COLO668 (cell line): ENCODE measurements at regions not wholly inside any gene's neighbourhood (a gene's known extent, or its start where the extent isn't known, plus 50 kb on each side); places are given as distances from the start of the nearest gene placed in this dataset.

Experiments
- DNase-seq: peaks from one replicate; lab custom pipeline; 2025; ENCODE audit not compliant: unreplicated experiment; lab: John Stamatoyannopoulos, UW

- no peak for DNase-seq
Observed at GRCh38 chr21:16865632-16866031, 647.2 kb upstream of the CXADR start.

- DNase-seq, result no peak
Observed at GRCh38 chr21:16866851-16867250, 646.0 kb upstream of the CXADR start.

GRCh38 chr21:16870103-16870502, 642.7 kb upstream of the CXADR start:
- no peak for DNase-seq

GRCh38 chr21:16872616-16873015, 640.2 kb upstream of the CXADR start:
- no peak for DNase-seq

GRCh38 chr21:16873176-16873575, 639.7 kb upstream of the CXADR start:
- DNase-seq, result no peak

- DNase-seq, result no peak
Observed at GRCh38 chr21:16873596-16873995, 639.2 kb upstream of the CXADR start.

GRCh38 chr21:16879479-16879878, 633.4 kb upstream of the CXADR start:
- no peak for DNase-seq

GRCh38 chr21:16891821-16892220, 621.0 kb upstream of the CXADR start:
- DNase-seq, result no peak

- DNase-seq, result no peak
Observed at GRCh38 chr21:16900685-16901084, 612.2 kb upstream of the CXADR start.

- no peak for DNase-seq
Observed at GRCh38 chr21:16908077-16908476, 604.8 kb upstream of the CXADR start.

GRCh38 chr21:16910435-16911165, 602.2 kb upstream of the CXADR start:
- DNase-seq, result no peak

- no peak for DNase-seq
Observed at GRCh38 chr21:16911166-16911607, 601.7 kb upstream of the CXADR start.

- no peak for DNase-seq
Observed at GRCh38 chr21:16912075-16912474, 600.8 kb upstream of the CXADR start.

- no peak for DNase-seq
Observed at GRCh38 chr21:16913010-16913409, 599.8 kb upstream of the CXADR start.

- no peak for DNase-seq
Observed at GRCh38 chr21:16928439-16928838, 584.4 kb upstream of the CXADR start.

- DNase-seq, result no peak
Observed at GRCh38 chr21:16932314-16932713, 580.5 kb upstream of the CXADR start.

GRCh38 chr21:16942703-16943102, 570.1 kb upstream of the CXADR start:
- no peak for DNase-seq

GRCh38 chr21:16943231-16943630, 569.6 kb upstream of the CXADR start:
- DNase-seq, result no peak

GRCh38 chr21:16945580-16945979, 567.3 kb upstream of the CXADR start:
- no peak for DNase-seq

- DNase-seq, result no peak
Observed at GRCh38 chr21:16956824-16957223, 556.0 kb upstream of the CXADR start.

GRCh38 chr21:16965424-16965823, 547.4 kb upstream of the CXADR start:
- no peak for DNase-seq

GRCh38 chr21:16968436-16968835, 544.4 kb upstream of the CXADR start:
- DNase-seq, result no peak

GRCh38 chr21:16969636-16970035, 543.2 kb upstream of the CXADR start:
- DNase-seq, result no peak
